ENCODE measurements at regions not wholly inside any gene's neighbourhood (a gene's known extent, or its start where the extent isn't known, plus 50 kb on each side); places are given as distances from the start of the nearest gene placed in this dataset.

- Histone ChIP-seq H3K27me3 (replicated peaks; ENCODE audit: control insufficient read depth, insufficient read depth, low read length, poor library complexity, severe bottlenecking) (peaks cover 3% of the 10 kb centered on the region), H3K4me3 (ENCODE audit: insufficient read depth, low read depth, low read length, poor library complexity, severe bottlenecking) (no peak overlapping the region), H3K4me1 (ENCODE audit: control insufficient read depth, insufficient read depth, low read length, poor library complexity, severe bottlenecking) (no peaks in the 10 kb centered on the region), H3K9me3 (ENCODE audit: control insufficient read depth, low read length) (no peaks in the 10 kb centered on the region), H3K27ac (ENCODE audit: insufficient read depth, low read length, poor library complexity, severe bottlenecking) (no peak overlapping the region), H3K36me3 (ENCODE audit: control insufficient read depth, insufficient read depth, low read length) (no peaks in the 10 kb centered on the region)
- no peak for DNase-seq
Measured at GRCh38 chr6:87995461-87995860, 52.2 kb upstream of the SPACA1 start.

- Histone ChIP-seq H3K9me3 (ENCODE audit: control insufficient read depth, low read length) (no peaks in the 10 kb centered on the region), H3K27me3 (replicated peaks; ENCODE audit: control insufficient read depth, insufficient read depth, low read length, poor library complexity, severe bottlenecking) (no peaks in the 10 kb centered on the region), H3K36me3 (ENCODE audit: control insufficient read depth, insufficient read depth, low read length) (no peaks in the 10 kb centered on the region), H3K27ac (ENCODE audit: insufficient read depth, low read length, poor library complexity, severe bottlenecking) (no peak overlapping the region), H3K4me3 (ENCODE audit: insufficient read depth, low read depth, low read length, poor library complexity, severe bottlenecking) (no peak overlapping the region), H3K4me1 (ENCODE audit: control insufficient read depth, insufficient read depth, low read length, poor library complexity, severe bottlenecking) (no peaks in the 10 kb centered on the region)
- no peak for DNase-seq
Measured at GRCh38 chr6:87993356-87993755, 54.3 kb upstream of the SPACA1 start.

DNA sequence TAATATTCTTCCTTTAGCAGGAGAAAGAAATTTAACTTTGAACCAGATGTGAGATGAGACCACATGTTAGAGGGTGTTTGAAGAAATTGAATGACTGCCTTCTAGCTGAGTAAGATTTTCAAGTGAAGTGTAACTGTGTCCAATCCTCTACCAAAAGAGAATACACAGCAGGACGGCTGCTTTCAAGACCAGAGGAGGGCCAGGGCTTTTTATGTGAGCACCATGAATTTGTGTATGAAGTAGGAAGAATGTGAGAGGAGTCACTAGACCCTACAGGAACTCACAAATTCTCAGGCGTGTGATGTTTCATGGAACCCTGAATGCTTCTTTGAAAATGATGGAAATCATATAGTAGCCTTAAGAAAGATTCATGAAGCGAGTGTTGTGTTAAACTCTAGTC, 56.8 kb upstream of the SPACA1 start:
- no peaks in the 10 kb centered on the region for H3K36me3 ChIP-seq (ENCODE audit: control insufficient read depth, insufficient read depth, low read length)
- no peaks in the 10 kb centered on the region for H3K27me3 ChIP-seq (replicated peaks; ENCODE audit: control insufficient read depth, insufficient read depth, low read length, poor library complexity, severe bottlenecking)
- no peak overlapping the region for H3K27ac ChIP-seq (ENCODE audit: insufficient read depth, low read length, poor library complexity, severe bottlenecking)
- no peak overlapping the region for H3K4me3 ChIP-seq (ENCODE audit: insufficient read depth, low read depth, low read length, poor library complexity, severe bottlenecking)
- H3K9me3 ChIP-seq (ENCODE audit: control insufficient read depth, low read length), result no peaks in the 10 kb centered on the region
- DNase-seq, result no peak
- no peaks in the 10 kb centered on the region for H3K4me1 ChIP-seq (ENCODE audit: control insufficient read depth, insufficient read depth, low read length, poor library complexity, severe bottlenecking)

DNA sequence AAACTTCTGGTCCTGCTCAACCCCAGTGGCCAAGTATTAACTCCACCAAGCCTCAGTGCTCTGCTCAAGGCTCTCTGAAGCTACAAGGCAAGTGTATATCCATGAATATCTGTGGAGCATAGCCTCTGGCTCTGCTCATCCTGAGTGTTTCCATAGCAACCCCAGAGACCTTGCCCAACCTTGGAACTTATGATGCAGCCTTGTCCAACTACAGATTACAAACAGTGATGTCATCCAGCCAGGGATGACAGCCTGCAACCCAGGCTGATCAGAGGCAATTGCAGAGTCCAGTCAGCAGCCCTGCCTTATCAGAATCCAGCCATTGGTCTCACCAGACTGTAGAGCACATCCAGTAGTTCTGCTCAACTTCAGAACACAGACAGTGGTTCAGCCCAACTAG, 65.5 kb upstream of the SPACA1 start:
- no peak overlapping the region for H3K27ac ChIP-seq (ENCODE audit: insufficient read depth, low read length, poor library complexity, severe bottlenecking)
- H3K27me3 ChIP-seq (replicated peaks; ENCODE audit: control insufficient read depth, insufficient read depth, low read length, poor library complexity, severe bottlenecking), result no peaks in the 10 kb centered on the region
- H3K4me3 ChIP-seq (ENCODE audit: insufficient read depth, low read depth, low read length, poor library complexity, severe bottlenecking), result no peak overlapping the region
- no peaks in the 10 kb centered on the region for H3K4me1 ChIP-seq (ENCODE audit: control insufficient read depth, insufficient read depth, low read length, poor library complexity, severe bottlenecking)
- no peaks in the 10 kb centered on the region for H3K36me3 ChIP-seq (ENCODE audit: control insufficient read depth, insufficient read depth, low read length)
- H3K9me3 ChIP-seq (ENCODE audit: control insufficient read depth, low read length), result no peaks in the 10 kb centered on the region
- DNase-seq, result no peak

DNA sequence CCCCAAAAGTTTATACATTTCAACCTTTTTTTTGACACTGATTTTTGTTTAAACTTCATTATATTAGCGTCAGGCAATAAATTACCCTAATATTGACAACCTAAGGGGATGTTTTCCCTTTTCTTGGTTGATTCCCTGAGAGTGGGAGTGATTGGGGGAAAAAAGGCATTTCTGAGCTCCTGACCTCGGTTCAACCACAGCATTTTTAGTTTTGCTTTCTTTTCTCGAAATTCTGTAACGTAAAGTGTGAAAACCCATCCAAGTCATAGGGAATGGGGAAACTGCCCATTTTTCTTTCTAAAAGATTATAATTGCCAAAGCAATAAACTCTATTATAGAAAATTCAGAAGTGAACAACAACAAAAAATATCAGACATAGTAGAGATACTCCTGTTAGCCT, 67.9 kb upstream of the SPACA1 start:
- H3K27ac ChIP-seq (ENCODE audit: insufficient read depth, low read length, poor library complexity, severe bottlenecking), result no peak overlapping the region
- H3K9me3 ChIP-seq (ENCODE audit: control insufficient read depth, low read length), result no peaks in the 10 kb centered on the region
- H3K4me1 ChIP-seq (ENCODE audit: control insufficient read depth, insufficient read depth, low read length, poor library complexity, severe bottlenecking), result no peaks in the 10 kb centered on the region
- H3K27me3 ChIP-seq (replicated peaks; ENCODE audit: control insufficient read depth, insufficient read depth, low read length, poor library complexity, severe bottlenecking), result no peaks in the 10 kb centered on the region
- DNase-seq, result no peak
- no peaks in the 10 kb centered on the region for H3K36me3 ChIP-seq (ENCODE audit: control insufficient read depth, insufficient read depth, low read length)
- no peak overlapping the region for H3K4me3 ChIP-seq (ENCODE audit: insufficient read depth, low read depth, low read length, poor library complexity, severe bottlenecking)

- H3K27me3 ChIP-seq (replicated peaks; ENCODE audit: control insufficient read depth, insufficient read depth, low read length, poor library complexity, severe bottlenecking), result no peaks in the 10 kb centered on the region
- H3K36me3 ChIP-seq (ENCODE audit: control insufficient read depth, insufficient read depth, low read length), result no peaks in the 10 kb centered on the region
- no peak for DNase-seq
- no peaks in the 10 kb centered on the region for H3K9me3 ChIP-seq (ENCODE audit: control insufficient read depth, low read length)
- no peaks in the 10 kb centered on the region for H3K4me1 ChIP-seq (ENCODE audit: control insufficient read depth, insufficient read depth, low read length, poor library complexity, severe bottlenecking)
- H3K4me3 ChIP-seq (ENCODE audit: insufficient read depth, low read depth, low read length, poor library complexity, severe bottlenecking), result no peak overlapping the region
- H3K27ac ChIP-seq (ENCODE audit: insufficient read depth, low read length, poor library complexity, severe bottlenecking), result no peak overlapping the region
Measured at GRCh38 chr6:87976616-87977015, 71.0 kb upstream of the SPACA1 start.

GRCh38 chr6:87975561-87975960, 72.1 kb upstream of the SPACA1 start:
- Histone ChIP-seq H3K36me3 (ENCODE audit: control insufficient read depth, insufficient read depth, low read length) (no peaks in the 10 kb centered on the region), H3K9me3 (ENCODE audit: control insufficient read depth, low read length) (no peaks in the 10 kb centered on the region), H3K4me3 (ENCODE audit: insufficient read depth, low read depth, low read length, poor library complexity, severe bottlenecking) (no peak overlapping the region), H3K27me3 (replicated peaks; ENCODE audit: control insufficient read depth, insufficient read depth, low read length, poor library complexity, severe bottlenecking) (no peaks in the 10 kb centered on the region), H3K27ac (ENCODE audit: insufficient read depth, low read length, poor library complexity, severe bottlenecking) (no peak overlapping the region), H3K4me1 (ENCODE audit: control insufficient read depth, insufficient read depth, low read length, poor library complexity, severe bottlenecking) (no peaks in the 10 kb centered on the region)
- no peak for DNase-seq

GRCh38 chr6:87972279-87972678, 75.4 kb upstream of the SPACA1 start:
- no peak overlapping the region for H3K4me3 ChIP-seq (ENCODE audit: insufficient read depth, low read depth, low read length, poor library complexity, severe bottlenecking)
- H3K27ac ChIP-seq (ENCODE audit: insufficient read depth, low read length, poor library complexity, severe bottlenecking), result no peak overlapping the region
- H3K4me1 ChIP-seq (ENCODE audit: control insufficient read depth, insufficient read depth, low read length, poor library complexity, severe bottlenecking), result no peaks in the 10 kb centered on the region
- H3K9me3 ChIP-seq (ENCODE audit: control insufficient read depth, low read length), result no peaks in the 10 kb centered on the region
- H3K27me3 ChIP-seq (replicated peaks; ENCODE audit: control insufficient read depth, insufficient read depth, low read length, poor library complexity, severe bottlenecking), result peaks cover 5% of the 10 kb centered on the region
- DNase-seq, result no peak
- H3K36me3 ChIP-seq (ENCODE audit: control insufficient read depth, insufficient read depth, low read length), result no peaks in the 10 kb centered on the region

GRCh38 chr6:87971605-87972262, 75.9 kb upstream of the SPACA1 start:
- Histone ChIP-seq H3K27me3 (replicated peaks; ENCODE audit: control insufficient read depth, insufficient read depth, low read length, poor library complexity, severe bottlenecking) (peaks cover 7% of the 10 kb centered on the region), H3K36me3 (ENCODE audit: control insufficient read depth, insufficient read depth, low read length) (no peaks in the 10 kb centered on the region), H3K9me3 (ENCODE audit: control insufficient read depth, low read length) (no peaks in the 10 kb centered on the region), H3K27ac (ENCODE audit: insufficient read depth, low read length, poor library complexity, severe bottlenecking) (no peak overlapping the region), H3K4me3 (ENCODE audit: insufficient read depth, low read depth, low read length, poor library complexity, severe bottlenecking) (no peak overlapping the region), H3K4me1 (ENCODE audit: control insufficient read depth, insufficient read depth, low read length, poor library complexity, severe bottlenecking) (no peaks in the 10 kb centered on the region)
- DNase-seq, result no peak

DNA sequence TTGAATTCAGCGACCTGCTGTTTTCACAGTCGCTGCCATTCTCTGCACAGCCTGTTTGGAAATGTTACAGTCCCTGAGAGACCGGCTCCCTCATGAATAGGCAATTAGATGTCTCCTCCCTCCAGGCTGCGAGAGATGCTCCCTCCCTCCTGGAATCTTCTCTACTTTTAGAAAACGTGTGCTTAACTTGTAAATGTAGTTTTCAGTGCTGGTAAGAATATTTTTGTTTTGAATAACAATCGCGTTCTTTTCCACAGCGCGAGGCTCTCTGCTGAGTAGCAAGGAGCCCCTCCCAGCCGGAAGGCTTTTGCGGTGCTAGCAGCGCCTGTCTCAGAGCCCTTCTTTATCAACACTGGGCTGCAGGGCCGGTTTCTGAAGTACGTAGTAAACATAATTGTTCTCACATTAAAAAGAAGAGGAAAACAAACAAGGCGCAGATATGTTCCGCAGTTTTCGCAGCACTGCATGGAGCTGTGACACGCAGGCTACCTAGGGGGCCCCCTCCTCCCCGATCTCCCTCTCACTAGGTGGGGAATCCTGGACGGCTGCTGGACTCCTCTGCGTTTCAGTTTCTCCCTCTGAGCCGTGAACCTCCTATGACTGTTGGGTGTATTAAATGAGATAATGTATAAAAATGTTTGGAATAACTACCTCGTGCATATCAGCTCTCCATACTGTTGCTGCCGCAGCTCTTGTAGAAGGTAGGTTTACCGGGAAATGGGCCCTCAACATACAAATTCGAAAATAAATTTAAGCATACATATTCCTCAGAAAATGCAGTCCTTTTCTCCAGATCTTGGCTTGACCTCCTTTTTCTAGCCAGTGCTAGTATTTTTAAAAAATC, 79.0 kb upstream of the SPACA1 start:
- no peaks in the 10 kb centered on the region for H3K4me1 ChIP-seq (ENCODE audit: control insufficient read depth, insufficient read depth, low read length, poor library complexity, severe bottlenecking)
- no peak overlapping the region for H3K27ac ChIP-seq (ENCODE audit: insufficient read depth, low read length, poor library complexity, severe bottlenecking)
- H3K27me3 ChIP-seq (replicated peaks; ENCODE audit: control insufficient read depth, insufficient read depth, low read length, poor library complexity, severe bottlenecking), result peaks cover 7% of the 10 kb centered on the region
- DNase-seq, result no peak
- no peak overlapping the region for H3K4me3 ChIP-seq (ENCODE audit: insufficient read depth, low read depth, low read length, poor library complexity, severe bottlenecking)
- H3K36me3 ChIP-seq (ENCODE audit: control insufficient read depth, insufficient read depth, low read length), result no peaks in the 10 kb centered on the region
- no peaks in the 10 kb centered on the region for H3K9me3 ChIP-seq (ENCODE audit: control insufficient read depth, low read length)
